HG02852 (cell line): ENCODE measurements at regions not wholly inside any gene's neighbourhood (a gene's known extent, or its start where the extent isn't known, plus 50 kb on each side); places are given as distances from the start of the nearest gene placed in this dataset.

Source experiments
- ATAC-seq: cut with Tn5 transposase; IDR thresholded peaks from one replicate; pipeline ENCODE4 v1.9.1; 2021; ENCODE audit warnings: mild to moderate bottlenecking, moderate library complexity; ENCODE audit not compliant: unreplicated experiment

- no peak for ATAC-seq
Measured at GRCh38 chr7:17474724-17475344, 176.4 kb downstream of the AHR start.

GRCh38 chr7:17477182-17477581, 178.7 kb downstream of the AHR start:
- no peak for ATAC-seq

- ATAC-seq: no peak
Measured at GRCh38 chr7:17481118-17481517, 182.7 kb downstream of the AHR start.

- no peak for ATAC-seq
Measured at GRCh38 chr7:17485368-17485767, 186.9 kb downstream of the AHR start.

- no peak for ATAC-seq
Measured at GRCh38 chr7:17485904-17486303, 187.5 kb downstream of the AHR start.

- no peak for ATAC-seq
Measured at GRCh38 chr7:17486835-17487234, 188.4 kb downstream of the AHR start.

- no peak for ATAC-seq
Measured at GRCh38 chr7:17487343-17487742, 188.9 kb downstream of the AHR start.

- no peak for ATAC-seq
Measured at GRCh38 chr7:17488829-17489228, 190.4 kb downstream of the AHR start.

- ATAC-seq: no peak
Measured at GRCh38 chr7:17489961-17490360, 191.5 kb downstream of the AHR start.

- ATAC-seq: no peak
Measured at GRCh38 chr7:17490825-17491224, 192.4 kb downstream of the AHR start.

GRCh38 chr7:17492437-17492836, 194.0 kb downstream of the AHR start:
- ATAC-seq: peak; percentile 55

- no peak for ATAC-seq
Measured at GRCh38 chr7:17493446-17493845, 195.0 kb downstream of the AHR start.

- ATAC-seq: peak; percentile 56
Measured at GRCh38 chr7:17495655-17496394, 197.4 kb downstream of the AHR start.

GRCh38 chr7:17497136-17497535, 198.7 kb downstream of the AHR start:
- ATAC-seq: no peak

GRCh38 chr7:17497549-17498167, 199.2 kb downstream of the AHR start:
- ATAC-seq: no peak

- no peak for ATAC-seq
Measured at GRCh38 chr7:17498230-17498629, 199.8 kb downstream of the AHR start.

GRCh38 chr7:17500736-17501135, 202.3 kb downstream of the AHR start:
- no peak for ATAC-seq

GRCh38 chr7:17501441-17502212, 203.2 kb downstream of the AHR start:
- ATAC-seq: no peak

GRCh38 chr7:17502213-17503060, 204.0 kb downstream of the AHR start:
- ATAC-seq: no peak

GRCh38 chr7:17506095-17506494, 207.6 kb downstream of the AHR start:
- ATAC-seq: peak; percentile 95

GRCh38 chr7:17506596-17506995, 208.1 kb downstream of the AHR start:
- ATAC-seq: no peak
